ENCODE measurements at regions not wholly inside any gene's neighbourhood (a gene's known extent, or its start where the extent isn't known, plus 50 kb on each side); places are given as distances from the start of the nearest gene placed in this dataset.

DNA sequence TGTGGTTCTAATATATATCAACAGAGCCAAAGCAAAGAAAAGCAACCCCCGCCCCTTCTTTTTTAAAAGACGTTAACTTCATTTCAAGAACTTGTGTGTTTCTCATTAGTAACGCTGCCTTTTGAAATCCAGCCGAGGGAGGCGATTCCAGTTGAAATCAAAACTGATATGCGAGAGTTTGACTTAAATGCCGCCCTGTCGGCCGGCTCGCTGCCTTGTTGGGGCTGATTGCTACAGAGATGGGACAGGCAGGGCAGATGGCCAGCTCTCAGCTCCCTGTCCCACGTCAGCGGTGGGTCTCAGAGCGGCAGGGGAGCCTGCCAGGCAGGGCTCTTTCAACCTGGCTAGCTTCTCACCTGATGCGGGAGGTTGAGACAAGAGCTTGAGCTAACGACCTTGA lies 51.9 kb upstream of the ALX4 start:
- Histone ChIP-seq H3K9me3 (no peaks in the 10 kb centered on the region), H3K27me3 (no peaks in the 10 kb centered on the region), H3K4me1 (no peaks in the 10 kb centered on the region), H3K4me3 (peak overlapping the region in 1 of 2 donors; percentile 4), H3K36me3 (no peaks in the 10 kb centered on the region), H3K27ac (no peak overlapping the region)
- intact Hi-C loops (cut with DNase I; ENCODE audit: low total_unique reads): no loop called here
- no peak for TF ChIP-seq POLR2A (IDR thresholded peaks at IDR 0.05)
- peak in 1 of 2 donors; percentile 27 for DNase-seq

DNA sequence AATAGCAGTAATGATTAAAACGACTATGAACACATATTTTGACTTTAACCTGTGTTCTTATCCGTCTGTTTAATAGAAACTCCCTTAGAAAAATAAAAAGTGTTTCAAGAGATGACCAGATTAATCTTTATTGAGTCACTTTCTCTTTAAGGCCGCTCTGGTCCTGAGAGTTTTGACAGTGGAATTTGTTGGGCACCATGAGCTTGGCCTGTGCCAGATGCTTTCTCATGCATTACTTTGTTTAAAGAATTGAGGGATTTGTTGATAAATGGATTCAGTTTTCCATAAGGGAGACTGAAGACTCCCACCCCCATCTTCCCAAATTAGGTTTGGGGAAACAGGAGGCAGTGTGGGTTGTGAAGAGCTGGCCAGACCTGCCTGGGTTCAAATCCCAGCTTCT lies 53.2 kb upstream of the ALX4 start:
- Histone ChIP-seq H3K27me3 (no peaks in the 10 kb centered on the region), H3K9me3 (no peaks in the 10 kb centered on the region), H3K36me3 (no peaks in the 10 kb centered on the region), H3K4me1 (no peaks in the 10 kb centered on the region), H3K4me3 (no peak overlapping the region), H3K27ac (no peak overlapping the region)
- intact Hi-C loops (cut with DNase I; ENCODE audit: low total_unique reads): no loop called here
- TF ChIP-seq, protein P1, sequence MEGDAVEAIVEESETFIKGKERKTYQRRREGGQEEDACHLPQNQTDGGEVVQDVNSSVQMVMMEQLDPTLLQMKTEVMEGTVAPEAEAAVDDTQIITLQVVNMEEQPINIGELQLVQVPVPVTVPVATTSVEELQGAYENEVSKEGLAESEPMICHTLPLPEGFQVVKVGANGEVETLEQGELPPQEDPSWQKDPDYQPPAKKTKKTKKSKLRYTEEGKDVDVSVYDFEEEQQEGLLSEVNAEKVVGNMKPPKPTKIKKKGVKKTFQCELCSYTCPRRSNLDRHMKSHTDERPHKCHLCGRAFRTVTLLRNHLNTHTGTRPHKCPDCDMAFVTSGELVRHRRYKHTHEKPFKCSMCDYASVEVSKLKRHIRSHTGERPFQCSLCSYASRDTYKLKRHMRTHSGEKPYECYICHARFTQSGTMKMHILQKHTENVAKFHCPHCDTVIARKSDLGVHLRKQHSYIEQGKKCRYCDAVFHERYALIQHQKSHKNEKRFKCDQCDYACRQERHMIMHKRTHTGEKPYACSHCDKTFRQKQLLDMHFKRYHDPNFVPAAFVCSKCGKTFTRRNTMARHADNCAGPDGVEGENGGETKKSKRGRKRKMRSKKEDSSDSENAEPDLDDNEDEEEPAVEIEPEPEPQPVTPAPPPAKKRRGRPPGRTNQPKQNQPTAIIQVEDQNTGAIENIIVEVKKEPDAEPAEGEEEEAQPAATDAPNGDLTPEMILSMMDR (IDR thresholded peaks at IDR 0.05): no peak
- TF ChIP-seq POLR2A (IDR thresholded peaks at IDR 0.05): no peak
- no peak for DNase-seq

DNA sequence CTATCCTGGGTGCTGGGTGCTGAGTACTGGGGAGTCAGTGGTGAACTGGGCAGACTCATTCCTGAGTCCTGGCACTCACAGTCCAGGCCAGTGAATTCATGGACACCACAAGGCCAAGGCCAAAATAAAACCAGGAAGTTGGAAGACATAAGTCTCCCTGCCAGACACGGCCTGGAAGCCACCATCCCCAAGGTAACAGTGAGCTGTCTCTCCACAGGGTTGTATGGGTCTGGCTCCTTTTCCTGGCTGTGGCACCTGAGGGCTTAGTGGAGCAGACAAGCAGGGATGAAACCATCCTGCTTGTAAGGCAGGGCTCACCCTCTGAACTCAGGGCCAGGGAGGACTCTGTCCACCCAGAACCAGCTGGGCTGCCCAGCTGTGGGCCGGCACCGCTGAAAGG lies 54.7 kb upstream of the ALX4 start:
- no peak overlapping the region for H3K27ac ChIP-seq
- no peaks in the 10 kb centered on the region for H3K4me1 ChIP-seq
- no peaks in the 10 kb centered on the region for H3K36me3 ChIP-seq
- intact Hi-C loops (cut with DNase I; ENCODE audit: low total_unique reads): no loop called here
- TF ChIP-seq POLR2A (IDR thresholded peaks at IDR 0.05): no peak
- DNase-seq: no peak
- H3K27me3 ChIP-seq: no peaks in the 10 kb centered on the region
- no peak overlapping the region for H3K4me3 ChIP-seq
- H3K9me3 ChIP-seq: no peaks in the 10 kb centered on the region

DNA sequence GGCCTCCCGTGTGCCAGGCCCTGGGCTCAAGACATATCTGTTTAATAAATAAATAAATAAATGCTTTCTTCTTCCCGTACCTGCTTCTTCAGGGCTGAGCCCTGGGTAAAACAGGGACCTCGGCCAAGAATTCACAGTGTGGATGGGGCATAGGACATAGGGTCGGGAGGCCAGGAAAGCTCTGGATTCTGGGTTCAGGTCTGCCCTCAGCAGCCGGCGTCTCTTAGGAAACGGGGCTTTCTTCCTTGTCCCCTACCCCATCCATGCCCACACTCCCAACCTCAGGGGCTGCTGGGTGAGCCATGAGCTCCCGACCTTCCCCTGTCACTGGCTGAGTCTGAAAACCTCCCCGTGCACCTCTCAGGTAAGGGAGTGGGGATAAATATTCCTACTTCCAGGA lies 55.7 kb upstream of the ALX4 start:
- no peaks in the 10 kb centered on the region for H3K9me3 ChIP-seq
- intact Hi-C loops (cut with DNase I; ENCODE audit: low total_unique reads): no loop called here
- no peak for DNase-seq
- H3K36me3 ChIP-seq: no peaks in the 10 kb centered on the region
- H3K27ac ChIP-seq: no peak overlapping the region
- H3K27me3 ChIP-seq: no peaks in the 10 kb centered on the region
- H3K4me3 ChIP-seq: no peak overlapping the region
- TF ChIP-seq, protein P1 (IDR thresholded peaks at IDR 0.05): no peak
- TF ChIP-seq POLR2A (IDR thresholded peaks at IDR 0.05): no peak
- H3K4me1 ChIP-seq: no peaks in the 10 kb centered on the region

DNA sequence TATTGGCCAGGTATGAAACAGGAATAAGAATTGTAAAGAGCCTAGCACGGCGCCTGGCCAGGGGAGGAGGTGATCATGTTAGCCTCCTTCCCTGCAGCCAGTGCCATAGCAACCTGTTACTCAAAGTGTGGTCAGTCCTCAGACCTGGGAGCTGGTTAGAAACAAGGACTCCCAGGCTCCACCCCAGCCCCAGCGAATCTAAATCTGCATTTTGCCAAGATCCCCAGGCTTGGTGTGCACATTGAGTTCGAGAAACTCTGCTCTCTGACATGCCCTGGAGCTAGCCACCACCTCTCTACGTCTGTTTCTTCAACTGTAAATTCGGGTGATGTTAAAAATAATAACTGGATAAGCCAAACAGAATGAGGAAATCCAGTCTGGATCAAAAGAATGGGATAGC lies 56.1 kb upstream of the ALX4 start:
- no peak for DNase-seq

DNA sequence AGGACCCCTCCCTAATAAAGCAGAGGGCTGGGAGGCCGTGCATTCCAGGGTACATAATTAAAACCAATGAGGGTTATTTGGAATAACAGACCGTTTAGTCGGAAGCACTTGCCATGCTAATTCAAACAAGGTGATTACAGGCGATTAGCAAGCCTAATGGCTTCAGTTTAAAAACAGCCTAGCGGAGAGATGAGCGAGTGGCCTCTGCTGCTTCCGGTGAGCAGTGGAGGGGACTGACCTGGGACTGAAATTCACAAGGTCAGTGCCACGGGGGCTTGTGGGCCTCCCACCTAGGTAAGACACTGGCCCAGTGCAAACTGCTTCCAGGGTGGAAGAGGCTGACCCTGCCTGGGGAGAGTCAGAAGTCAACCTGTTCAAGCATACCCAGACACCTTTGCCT lies 56.8 kb upstream of the ALX4 start:
- TF ChIP-seq, protein P1 (IDR thresholded peaks at IDR 0.05): no peak
- no peak for TF ChIP-seq POLR2A (IDR thresholded peaks at IDR 0.05)
- no peak overlapping the region for H3K27ac ChIP-seq
- intact Hi-C loops (cut with DNase I; ENCODE audit: low total_unique reads): no loop called here
- no peaks in the 10 kb centered on the region for H3K9me3 ChIP-seq
- no peak overlapping the region for H3K4me3 ChIP-seq
- no peak for DNase-seq
- H3K4me1 ChIP-seq: no peaks in the 10 kb centered on the region
- no peaks in the 10 kb centered on the region for H3K27me3 ChIP-seq
- no peaks in the 10 kb centered on the region for H3K36me3 ChIP-seq

More for the DNA sequence above, 56.1 kb upstream of the ALX4 start:
- no peak overlapping the region for H3K27ac ChIP-seq
- H3K9me3 ChIP-seq: no peaks in the 10 kb centered on the region
- no peaks in the 10 kb centered on the region for H3K36me3 ChIP-seq
- H3K4me1 ChIP-seq: no peaks in the 10 kb centered on the region
- no peaks in the 10 kb centered on the region for H3K27me3 ChIP-seq
- intact Hi-C loops (cut with DNase I; ENCODE audit: low total_unique reads): no loop called here
- H3K4me3 ChIP-seq: no peak overlapping the region
- TF ChIP-seq, protein P1 (IDR thresholded peaks at IDR 0.05): no peak
- no peak for TF ChIP-seq POLR2A (IDR thresholded peaks at IDR 0.05)

Measured in uterus (tissue), 3 donors.